ENCODE measurements at regions not wholly inside any gene's neighbourhood (a gene's known extent, or its start where the extent isn't known, plus 50 kb on each side); places are given as distances from the start of the nearest gene placed in this dataset.
"Not testable (repeated sequence)": the region's sequence is repeated elsewhere in the genome, so short reads cannot be mapped to it uniquely, and the experiment has no call there.

GRCh38 chr14:106022648-106023047 lies 496.3 kb downstream of the TMEM121 start:
- not testable (repeated sequence) for TF ChIP-seq BHLHE40 (IDR thresholded peaks at IDR 0.05; ENCODE audit: low read depth, low read length); HMGXB4 (CRISPR knock-in tag; IDR thresholded peaks at IDR 0.05; ENCODE audit: borderline replicate concordance); POLR2A (IDR thresholded peaks at IDR 0.05; ENCODE audit: low read length)
- TF ChIP-seq, protein P1, sequence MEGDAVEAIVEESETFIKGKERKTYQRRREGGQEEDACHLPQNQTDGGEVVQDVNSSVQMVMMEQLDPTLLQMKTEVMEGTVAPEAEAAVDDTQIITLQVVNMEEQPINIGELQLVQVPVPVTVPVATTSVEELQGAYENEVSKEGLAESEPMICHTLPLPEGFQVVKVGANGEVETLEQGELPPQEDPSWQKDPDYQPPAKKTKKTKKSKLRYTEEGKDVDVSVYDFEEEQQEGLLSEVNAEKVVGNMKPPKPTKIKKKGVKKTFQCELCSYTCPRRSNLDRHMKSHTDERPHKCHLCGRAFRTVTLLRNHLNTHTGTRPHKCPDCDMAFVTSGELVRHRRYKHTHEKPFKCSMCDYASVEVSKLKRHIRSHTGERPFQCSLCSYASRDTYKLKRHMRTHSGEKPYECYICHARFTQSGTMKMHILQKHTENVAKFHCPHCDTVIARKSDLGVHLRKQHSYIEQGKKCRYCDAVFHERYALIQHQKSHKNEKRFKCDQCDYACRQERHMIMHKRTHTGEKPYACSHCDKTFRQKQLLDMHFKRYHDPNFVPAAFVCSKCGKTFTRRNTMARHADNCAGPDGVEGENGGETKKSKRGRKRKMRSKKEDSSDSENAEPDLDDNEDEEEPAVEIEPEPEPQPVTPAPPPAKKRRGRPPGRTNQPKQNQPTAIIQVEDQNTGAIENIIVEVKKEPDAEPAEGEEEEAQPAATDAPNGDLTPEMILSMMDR (IDR thresholded peaks at IDR 0.05), result not testable (repeated sequence)
